ENCODE measurements at regions not wholly inside any gene's neighbourhood (a gene's known extent, or its start where the extent isn't known, plus 50 kb on each side); places are given as distances from the start of the nearest gene placed in this dataset.

DNA sequence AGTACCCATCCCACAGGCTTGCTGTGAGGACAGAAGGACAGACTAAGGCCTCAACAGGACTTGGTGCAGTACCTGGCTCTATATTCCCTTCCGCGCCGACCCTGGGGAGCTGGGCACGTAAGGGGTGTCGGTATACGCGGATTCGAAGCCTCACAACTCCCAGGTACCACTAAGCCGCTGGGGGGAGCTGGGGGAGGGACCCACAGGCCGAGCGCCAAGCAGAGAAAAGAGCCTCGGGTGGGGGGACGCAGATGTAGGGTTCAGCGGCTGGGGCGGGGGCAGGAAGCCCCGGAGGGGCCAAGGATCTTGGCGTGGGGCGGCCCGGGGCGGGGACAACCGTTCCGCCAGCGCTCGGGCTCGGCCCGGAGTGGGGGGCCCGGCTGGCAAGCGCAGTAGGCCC is 126.4 kb upstream of the ZNF746 start:
- TF ChIP-seq, protein P1, sequence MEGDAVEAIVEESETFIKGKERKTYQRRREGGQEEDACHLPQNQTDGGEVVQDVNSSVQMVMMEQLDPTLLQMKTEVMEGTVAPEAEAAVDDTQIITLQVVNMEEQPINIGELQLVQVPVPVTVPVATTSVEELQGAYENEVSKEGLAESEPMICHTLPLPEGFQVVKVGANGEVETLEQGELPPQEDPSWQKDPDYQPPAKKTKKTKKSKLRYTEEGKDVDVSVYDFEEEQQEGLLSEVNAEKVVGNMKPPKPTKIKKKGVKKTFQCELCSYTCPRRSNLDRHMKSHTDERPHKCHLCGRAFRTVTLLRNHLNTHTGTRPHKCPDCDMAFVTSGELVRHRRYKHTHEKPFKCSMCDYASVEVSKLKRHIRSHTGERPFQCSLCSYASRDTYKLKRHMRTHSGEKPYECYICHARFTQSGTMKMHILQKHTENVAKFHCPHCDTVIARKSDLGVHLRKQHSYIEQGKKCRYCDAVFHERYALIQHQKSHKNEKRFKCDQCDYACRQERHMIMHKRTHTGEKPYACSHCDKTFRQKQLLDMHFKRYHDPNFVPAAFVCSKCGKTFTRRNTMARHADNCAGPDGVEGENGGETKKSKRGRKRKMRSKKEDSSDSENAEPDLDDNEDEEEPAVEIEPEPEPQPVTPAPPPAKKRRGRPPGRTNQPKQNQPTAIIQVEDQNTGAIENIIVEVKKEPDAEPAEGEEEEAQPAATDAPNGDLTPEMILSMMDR (IDR thresholded peaks at IDR 0.05; ENCODE audit: control extremely low read depth in 1 of 3, insufficient read depth in 1 of 3, low read depth in 1 of 3, low read length in 3 of 3): no peak
- TF ChIP-seq CBX5 (IDR thresholded peaks at IDR 0.05; ENCODE audit: low read depth, low read length) (no peak), EZH2 (IDR thresholded peaks at IDR 0.05; ENCODE audit: low read depth, low read length, severe bottlenecking) (no peak), RNF2 (IDR thresholded peaks at IDR 0.05; ENCODE audit: borderline replicate concordance, low read depth, low read length, missing control alignments, poor library complexity, severe bottlenecking) (no peak), POLR2A (IDR thresholded peaks at IDR 0.05; ENCODE audit: control extremely low read depth in 1 of 2, low read depth in 2 of 2, low read length in 2 of 2) (no peak), SP1 (IDR thresholded peaks at IDR 0.05; ENCODE audit: low read depth, low read length) (no peak), TAF1 (IDR thresholded peaks at IDR 0.05; ENCODE audit: low read depth, low read length) (no peak)

All from H1 (cell line).